HCT116 (cell line): ENCODE measurements at regions not wholly inside any gene's neighbourhood (a gene's known extent, or its start where the extent isn't known, plus 50 kb on each side); places are given as distances from the start of the nearest gene placed in this dataset.

Experiments used
- ATF3 ChIP-seq: IDR thresholded peaks from 2 replicates; pipeline ENCODE4 v1.6.1; 2012
- CTCF ChIP-seq, 3 experiments: fragments of 200-600 bp in 1 of 3; sonication (generic) in 1 of 3; IDR thresholded peaks in 2 of 3; conservative IDR thresholded peaks in 1 of 3; 2 replicates each; pipeline ENCODE4 v1.5.1; 2012 to 2017; ENCODE audit warnings: low read depth in 2 of 3, low read length in 2 of 3, antibody characterized with exemption in 1 of 3, borderline replicate concordance in 1 of 3, control low read depth in 1 of 3, mild to moderate bottlenecking in 1 of 3, mixed read lengths in 1 of 3, mixed run types in 1 of 3, moderate library complexity in 1 of 3; ENCODE audit not compliant: insufficient read depth in 1 of 3
- EZH2 ChIP-seq: fragments of 200-600 bp; sonication (generic); IDR thresholded peaks from 2 replicates; pipeline ENCODE4 v1.6.1; 2017; ENCODE audit warnings: antibody characterized with exemption, mixed run types
- EZH2phosphoT487 ChIP-seq: fragments of 200-600 bp; IDR thresholded peaks from 2 replicates; pipeline ENCODE4 v1.6.1; 2018; ENCODE audit warnings: antibody characterized with exemption, borderline replicate concordance
- JUND ChIP-seq: IDR thresholded peaks from 2 replicates; pipeline ENCODE4 v1.6.1; 2012
- POLR2A ChIP-seq: IDR thresholded peaks from 2 replicates; pipeline ENCODE4 v1.7.0; 2011; ENCODE audit warnings: borderline replicate concordance; ENCODE audit not compliant: insufficient read depth, insufficient read length; ENCODE audit errors: extremely low read depth
- POLR2AphosphoS5 ChIP-seq: IDR thresholded peaks from 2 replicates; pipeline ENCODE4 v1.6.1; 2011; ENCODE audit warnings: mild to moderate bottlenecking, low read depth, low read length, moderate library complexity
- RAD21 ChIP-seq: IDR thresholded peaks from 2 replicates; pipeline ENCODE4 v1.6.1; 2012; ENCODE audit warnings: low read depth, mild to moderate bottlenecking
- SRF ChIP-seq: IDR thresholded peaks from 2 replicates; pipeline ENCODE4 v1.6.1; 2012; ENCODE audit warnings: low read depth
- TCF7L2 ChIP-seq: IDR thresholded peaks from 2 replicates; pipeline ENCODE4 v1.7.0; 2011; ENCODE audit warnings: borderline replicate concordance, inconsistent platforms; ENCODE audit not compliant: insufficient read depth, insufficient read length; ENCODE audit errors: extremely low read depth

- TF ChIP-seq CTCF (IDR thresholded peaks at IDR 0.05 in 2 of 3, conservative IDR thresholded peaks at IDR 0.05 in 1 of 3; ENCODE audit: borderline replicate concordance in 1 of 3, insufficient read depth in 1 of 3, low read depth in 2 of 3, low read length in 2 of 3), result no peak
- no peak for TF ChIP-seq SRF
- no peak for TF ChIP-seq POLR2A
- TF ChIP-seq POLR2AphosphoS5, result no peak
- no peak for TF ChIP-seq EZH2phosphoT487
- no peak for TF ChIP-seq ATF3
- TF ChIP-seq RAD21, result no peak
- TF ChIP-seq EZH2, result no peak
- no peak for TF ChIP-seq TCF7L2
- TF ChIP-seq JUND, result no peak
These were observed 394.7 kb downstream of the TFEC start for GRCh38 chr7:115635876-115636275.
